Ovary (tissue), 7 donors: ENCODE measurements at regions not wholly inside any gene's neighbourhood (a gene's known extent, or its start where the extent isn't known, plus 50 kb on each side); places are given as distances from the start of the nearest gene placed in this dataset.
A peak's percentile ranks its signal among the peaks of the same experiment; 100 is the strongest.

Experiments
- DNase-seq, 5 donors: peaks; one replicate each; pipeline ENCODE4 v3.0.0-alpha.2; 2019 to 2020
- H3K27ac ChIP-seq, 2 donors: fragments of 200-600 bp; one replicate each; pipeline versions ENCODE4 v1.5.1 to v1.8.0; 2019 to 2022
- H3K27me3 ChIP-seq: fragments of 200-600 bp; one replicate; pipeline ENCODE4 v1.8.0; 2022
- H3K36me3 ChIP-seq: fragments of 200-600 bp; sonication (generic); one replicate; pipeline ENCODE4 v1.5.1; 2019
- H3K4me1 ChIP-seq: one replicate; pipeline ENCODE4 v1.8.1; 2013; ENCODE audit warnings: mild to moderate bottlenecking, moderate library complexity; ENCODE audit not compliant: insufficient read depth
- H3K4me3 ChIP-seq: fragments of 200-600 bp; sonication (generic); one replicate; pipeline ENCODE4 v1.5.1; 2017
- H3K9me3 ChIP-seq, 2 donors: fragments of 200-600 bp in 1 of 2; sonication (generic) in 1 of 2; one replicate each; pipeline versions ENCODE4 v1.5.1 to v1.8.1; 2013 to 2019; ENCODE audit warnings: mild to moderate bottlenecking in 1 of 2, moderate library complexity in 1 of 2
- CTCF ChIP-seq, 3 donors: fragments of 450-650 bp in 2 of 3; fragments of 200-600 bp in 1 of 3; IDR thresholded peaks; one replicate each; pipeline versions ENCODE4 v1.5.1 to v1.8.0; 2016 to 2022; ENCODE audit warnings: antibody characterized with exemption in 3 of 3, mild to moderate bottlenecking in 1 of 3
- EP300 ChIP-seq: sonication (generic); formaldehyde crosslinking; IDR thresholded peaks from one replicate; pipeline ENCODE4 v1.6.1; 2017; ENCODE audit warnings: antibody characterized with exemption
- POLR2A ChIP-seq: fragments of 450-650 bp; IDR thresholded peaks from one replicate; pipeline ENCODE4 v1.6.1; 2017; ENCODE audit warnings: antibody characterized with exemption, mild to moderate bottlenecking, moderate library complexity
- WGBS, 3 donors: extraction: QIAGEN DNeasy Blood & Tissue Kit in 1 of 3; methylation state at CpG; one replicate each; pipeline versions ENCODE4 v1.1.5 to v1.1.7; 2013 to 2017; 5-methylcytosine and 5-hydroxymethylcytosine counted together
- intact Hi-C, 4 donors: fragments of 100-400 bp; cut with DNase I; formaldehyde crosslinking; loops; one replicate each; pipeline versions ENCODE4 v1.11.0 to v1.15.1; 2022 to 2023
- donor health status: DM: no; HTN: no; CAD: no; lungs with moderate emphysema.
- donor health status: DM: no; HTN: no; CAD: no.
- donor health status: Bipolar disorder and iron deficiency.
- donor health status: DM: no; HTN: no; CAD: no.
- donor health status: DM: yes; HTN: yes; CAD: no.

GRCh38 chr5:124906339-124907097 lies 160.1 kb upstream of the ZNF608 start:
- intact Hi-C loops = no loop called here
- DNase-seq = peak; percentile 64 to 76 (median 68)
- no peak overlapping the region for H3K27ac ChIP-seq
- no peaks in the 10 kb centered on the region for H3K27me3 ChIP-seq
- H3K4me1 ChIP-seq = peaks cover 10% of the 10 kb centered on the region
- no peak overlapping the region for H3K4me3 ChIP-seq
- TF ChIP-seq POLR2A (no peak), EP300 (no peak), CTCF (IDR thresholded peaks at IDR 0.05) (no peak)
- WGBS, 3 donors = 0 to 2% (median 1%) methylated on average over 6 of the region's 6 CpGs
- H3K36me3 ChIP-seq = no peaks in the 10 kb centered on the region
- H3K9me3 ChIP-seq = no peaks in the 10 kb centered on the region

GRCh38 chr5:124907098-124907644 lies 160.7 kb upstream of the ZNF608 start:
- Histone ChIP-seq H3K27me3 (no peaks in the 10 kb centered on the region), H3K4me1 (peaks cover 10% of the 10 kb centered on the region), H3K27ac (no peak overlapping the region), H3K4me3 (no peak overlapping the region), H3K9me3 (no peaks in the 10 kb centered on the region), H3K36me3 (no peaks in the 10 kb centered on the region)
- intact Hi-C loops = no loop called here
- no peak for TF ChIP-seq CTCF (IDR thresholded peaks at IDR 0.05)
- no peak for TF ChIP-seq POLR2A
- no peak for TF ChIP-seq EP300
- WGBS, 3 donors = 77 to 89% (median 83%) methylated on average over 12 of the region's 12 CpGs
- no peak for DNase-seq

GRCh38 chr5:124908581-124909451 lies 162.4 kb upstream of the ZNF608 start:
- DNase-seq = no peak
- no peak overlapping the region for H3K27ac ChIP-seq
- H3K4me1 ChIP-seq = peaks cover 10% of the 10 kb centered on the region
- H3K27me3 ChIP-seq = no peaks in the 10 kb centered on the region
- H3K4me3 ChIP-seq = no peak overlapping the region
- no peaks in the 10 kb centered on the region for H3K9me3 ChIP-seq
- intact Hi-C loops = no loop called here
- H3K36me3 ChIP-seq = no peaks in the 10 kb centered on the region
- TF ChIP-seq EP300 (no peak), POLR2A (no peak), CTCF (IDR thresholded peaks at IDR 0.05) (no peak)
- 15 to 24% (median 17%) methylated on average over 7 of the region's 7 CpGs for WGBS, 3 donors

GRCh38 chr5:124909734-124910133 lies 163.3 kb upstream of the ZNF608 start:
- no peak for TF ChIP-seq EP300
- no peak for TF ChIP-seq POLR2A
- no peaks in the 10 kb centered on the region for H3K36me3 ChIP-seq
- H3K4me3 ChIP-seq = no peak overlapping the region
- H3K4me1 ChIP-seq = peaks cover 10% of the 10 kb centered on the region
- 91 to 92% (median 91%) methylated on average over 5 of the region's 5 CpGs for WGBS, 3 donors
- H3K27me3 ChIP-seq = no peaks in the 10 kb centered on the region
- H3K27ac ChIP-seq = no peak overlapping the region
- H3K9me3 ChIP-seq = no peaks in the 10 kb centered on the region
- intact Hi-C loops = no loop called here
- no peak for DNase-seq
